MCF 10A (cell line): ENCODE measurements at regions not wholly inside any gene's neighbourhood (a gene's known extent, or its start where the extent isn't known, plus 50 kb on each side); places are given as distances from the start of the nearest gene placed in this dataset.
"Not testable (repeated sequence)": the region's sequence is repeated elsewhere in the genome, so short reads cannot be mapped to it uniquely, and the experiment has no call there.

Experiments
- BruUV-seq: library from RNA; stranded (reverse); fragments of 400-500 nt; replicated peaks from 2 replicates; lab custom pipeline; 2021; lab: Mats Ljungman, UMichigan
- CTCF ChIA-PET: fragments of 300-600 bp; sonication (Branson Sonifier 250); formaldehyde crosslinking; extraction: SDS; loops from one replicate; lab custom pipeline; 2021; ENCODE audit warnings: antibody characterized with exemption, inconsistent platforms; lab: Yijun Ruan, JAX
- POLR2A ChIA-PET: fragments of 300-600, 350-650 bp; sonication (Branson Sonifier 250); formaldehyde crosslinking; extraction: SDS; loops from one replicate; lab custom pipeline; 2020; ENCODE audit warnings: antibody characterized with exemption, inconsistent platforms; lab: Yijun Ruan, JAX
- DNase-seq: peaks from one replicate; pipeline ENCODE4 v3.0.0-alpha.2; 2018; ENCODE audit not compliant: unreplicated experiment
- H3K27ac Mint-ChIP-seq: one replicate; pipeline ENCODE4 v1.8.0; 2022; ENCODE audit warnings: mild to moderate bottlenecking, low read depth, mixed read lengths; ENCODE audit not compliant: unreplicated experiment
- H3K27me3 Mint-ChIP-seq: one replicate; pipeline ENCODE4 v1.8.0; 2022; ENCODE audit warnings: mixed read lengths; ENCODE audit not compliant: insufficient read depth, unreplicated experiment
- H3K36me3 Mint-ChIP-seq: one replicate; pipeline ENCODE4 v1.8.0; 2022; ENCODE audit warnings: mild to moderate bottlenecking, moderate library complexity, mixed read lengths; ENCODE audit not compliant: insufficient read depth, unreplicated experiment
- H3K4me1 Mint-ChIP-seq: one replicate; pipeline ENCODE4 v1.8.0; 2022; ENCODE audit warnings: mixed read lengths; ENCODE audit not compliant: insufficient read depth, unreplicated experiment
- H3K4me3 Mint-ChIP-seq: one replicate; pipeline ENCODE4 v1.8.0; 2022; ENCODE audit warnings: mild to moderate bottlenecking, moderate library complexity, mixed read lengths; ENCODE audit not compliant: unreplicated experiment
- H3K9me3 Mint-ChIP-seq: one replicate; pipeline ENCODE4 v1.8.0; 2022; ENCODE audit warnings: mixed read lengths; ENCODE audit not compliant: unreplicated experiment
- CTCF ChIP-seq: fragments of 200-600 bp; IDR thresholded peaks from one replicate; pipeline ENCODE4 v1.8.0; 2022; ENCODE audit warnings: antibody characterized with exemption, mild to moderate bottlenecking; ENCODE audit not compliant: unreplicated experiment
- intact Hi-C: fragments of 100-400 bp; cut with micrococcal nuclease; formaldehyde crosslinking; loops from 2 replicates; pipeline ENCODE4 v1.14.1; 2022

- intact Hi-C loops: no loop called here
- ChIA-PET POLR2A (no interaction called here), CTCF (interaction anchor here (0.6 to 0.8 kb wide), 2 partner anchors 14 to 93 kb away, joined by 3 to 7 read pairs; no protein-coding TSS in a partner anchor)
- no peaks in the 10 kb centered on the region for H3K36me3 Mint-ChIP-seq
- H3K27ac Mint-ChIP-seq: no peak overlapping the region
- H3K4me1 Mint-ChIP-seq: no peaks in the 10 kb centered on the region
- no peak overlapping the region for H3K4me3 Mint-ChIP-seq
- H3K27me3 Mint-ChIP-seq: no peaks in the 10 kb centered on the region
- H3K9me3 Mint-ChIP-seq: no peaks in the 10 kb centered on the region
- no TSS peak for BruUV-seq
- TF ChIP-seq CTCF: no peak
- DNase-seq: no peak
These were observed 84.3 kb upstream of the PODXL start for GRCh38 chr7:131640686-131641085.

- TF ChIP-seq CTCF: no peak
- Mint-ChIP-seq H3K4me1 (no peaks in the 10 kb centered on the region), H3K36me3 (no peaks in the 10 kb centered on the region), H3K27ac (no peak overlapping the region), H3K4me3 (no peak overlapping the region), H3K27me3 (no peaks in the 10 kb centered on the region), H3K9me3 (no peaks in the 10 kb centered on the region)
- CTCF ChIA-PET: interaction anchor here (0.5 to 1.2 kb wide), 3 partner anchors 10 to 41 kb away, joined by 3 read pairs; no protein-coding TSS in a partner anchor
- no TSS peak for BruUV-seq
- intact Hi-C loops: no loop called here
- DNase-seq: no peak
- POLR2A ChIA-PET: no interaction called here
These were observed 82.4 kb upstream of the PODXL start for GRCh38 chr7:131638641-131639430.

GRCh38 chr7:131637859-131638258 is 81.4 kb upstream of the PODXL start:
- ChIA-PET CTCF (no interaction called here), POLR2A (no interaction called here)
- no peaks in the 10 kb centered on the region for H3K36me3 Mint-ChIP-seq
- TF ChIP-seq CTCF: no peak
- no peaks in the 10 kb centered on the region for H3K9me3 Mint-ChIP-seq
- no peak overlapping the region for H3K27ac Mint-ChIP-seq
- BruUV-seq: no TSS peak
- intact Hi-C loops: no loop called here
- no peak for DNase-seq
- no peak overlapping the region for H3K4me3 Mint-ChIP-seq
- no peaks in the 10 kb centered on the region for H3K27me3 Mint-ChIP-seq
- H3K4me1 Mint-ChIP-seq: no peaks in the 10 kb centered on the region

GRCh38 chr7:131636092-131636491 is 79.7 kb upstream of the PODXL start:
- intact Hi-C loops: no loop called here
- CTCF ChIA-PET: interaction anchor here (1.1 to 1.2 kb wide), 3 partner anchors 17 to 104 kb away, joined by 3 to 4 read pairs (median 3); no protein-coding TSS in a partner anchor
- no peak overlapping the region for H3K27ac Mint-ChIP-seq

GRCh38 chr7:131634197-131634596 is 77.8 kb upstream of the PODXL start:
- intact Hi-C loops, H3K9me3 Mint-ChIP-seq, BruUV-seq, CTCF ChIA-PET, H3K27me3 Mint-ChIP-seq, H3K4me3 Mint-ChIP-seq, H3K27ac Mint-ChIP-seq, DNase-seq, H3K36me3 Mint-ChIP-seq, POLR2A ChIA-PET: not testable (repeated sequence)
- H3K4me1 Mint-ChIP-seq: peaks cover 17% of the 10 kb centered on the region

More at GRCh38 chr7:131636092-131636491, 79.7 kb upstream of the PODXL start:
- Mint-ChIP-seq H3K4me3 (no peak overlapping the region), H3K36me3 (no peaks in the 10 kb centered on the region), H3K9me3 (no peaks in the 10 kb centered on the region), H3K4me1 (peaks cover 2% of the 10 kb centered on the region), H3K27me3 (no peaks in the 10 kb centered on the region)
- no peak for DNase-seq
- no TSS peak for BruUV-seq
- POLR2A ChIA-PET: interaction anchor here (0.6 kb wide), 1 partner anchor 9 kb away, joined by 4 read pairs; no protein-coding TSS in a partner anchor
- TF ChIP-seq CTCF: no peak
